Subcutaneous abdominal adipose tissue (tissue), 5 donors: ENCODE measurements at regions not wholly inside any gene's neighbourhood (a gene's known extent, or its start where the extent isn't known, plus 50 kb on each side); places are given as distances from the start of the nearest gene placed in this dataset.

Source experiments
- H3K27ac ChIP-seq: one replicate; pipeline ENCODE4 v1.7.0; 2013; ENCODE audit warnings: low read depth, mild to moderate bottlenecking, inconsistent platforms, low read length, moderate library complexity
- H3K27me3 ChIP-seq, 5 donors: one replicate each; pipeline ENCODE4 v1.7.0; 2013; ENCODE audit warnings: low read length in 5 of 5, inconsistent platforms in 1 of 5; ENCODE audit not compliant: control insufficient read depth in 5 of 5, insufficient read depth in 4 of 5
- H3K36me3 ChIP-seq, 5 donors: one replicate each; pipeline ENCODE4 v1.7.0; 2013; ENCODE audit warnings: low read length in 5 of 5; ENCODE audit not compliant: control insufficient read depth in 5 of 5, insufficient read depth in 5 of 5
- H3K4me1 ChIP-seq, 5 donors: one replicate each; pipeline ENCODE4 v1.7.0; 2013; ENCODE audit warnings: low read length in 5 of 5, mild to moderate bottlenecking in 3 of 5, moderate library complexity in 1 of 5; ENCODE audit not compliant: control insufficient read depth in 5 of 5, insufficient read depth in 5 of 5
- H3K4me3 ChIP-seq, 5 donors: one replicate each; pipeline ENCODE4 v1.7.0; 2013; ENCODE audit warnings: low read length in 5 of 5, low read depth in 1 of 5
- H3K9ac ChIP-seq, 5 donors: one replicate each; pipeline ENCODE4 v1.7.0; 2013; ENCODE audit warnings: low read length in 5 of 5, mild to moderate bottlenecking in 4 of 5, moderate library complexity in 3 of 5
- H3K9me3 ChIP-seq, 5 donors: one replicate each; pipeline ENCODE4 v1.7.0; 2013; ENCODE audit warnings: low read length in 5 of 5; ENCODE audit not compliant: control insufficient read depth in 5 of 5
- donor health status: healthy.
- donor health status: healthy.
- donor health status: healthy.
- donor health status: healthy.
- donor health status: healthy.

DNA sequence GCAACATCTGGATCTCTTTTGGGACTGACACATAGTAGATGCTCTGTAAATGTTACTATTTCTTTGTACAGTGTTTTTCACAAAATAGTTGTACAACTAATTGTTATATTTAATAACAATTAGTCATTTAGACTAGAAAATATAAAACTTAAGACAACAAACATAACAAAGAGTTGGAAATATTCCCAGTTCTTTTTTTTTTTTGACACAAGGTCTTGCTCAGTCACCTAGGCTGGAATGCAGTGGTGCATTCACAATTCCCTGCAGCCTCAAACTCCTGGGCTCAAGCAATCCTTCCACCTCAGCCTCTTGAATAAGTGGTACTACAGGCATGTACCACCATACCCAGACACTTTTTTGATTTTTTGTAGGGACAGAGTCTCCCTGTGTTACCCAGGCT lies 105.8 kb downstream of the UTRN start:
- no peaks in the 10 kb centered on the region for H3K9me3 ChIP-seq
- peaks cover 0 to 13% (median 3%) of the 10 kb centered on the region in 5 donors for H3K4me1 ChIP-seq

DNA sequence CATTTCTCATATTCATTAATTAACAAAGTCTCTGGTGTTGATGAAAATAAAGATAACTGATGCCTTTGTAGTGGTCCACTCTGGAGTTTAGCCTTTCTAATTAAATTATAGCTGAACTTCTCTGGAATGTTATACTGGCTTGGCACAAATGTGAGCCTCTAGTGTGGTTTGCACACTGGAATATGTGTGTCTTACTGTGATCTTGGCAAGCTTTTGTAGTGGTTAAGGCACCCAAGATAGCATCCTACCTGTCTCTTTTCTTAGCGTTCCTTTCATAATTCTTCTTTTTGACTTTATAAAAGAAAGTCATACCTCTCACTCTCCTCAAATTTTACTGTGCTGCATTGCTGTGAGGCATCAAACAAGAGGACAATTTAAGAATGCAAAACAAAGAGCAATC lies 107.4 kb downstream of the UTRN start:
- Histone ChIP-seq H3K9me3 (peaks cover 0 to 2% (median 0%) of the 10 kb centered on the region in 5 donors), H3K27ac (no peak overlapping the region), H3K9ac (no peak overlapping the region), H3K4me1 (peaks cover 0 to 7% (median 3%) of the 10 kb centered on the region in 5 donors), H3K27me3 (no peaks in the 10 kb centered on the region), H3K4me3 (no peak overlapping the region), H3K36me3 (peaks cover 0 to 3% (median 0%) of the 10 kb centered on the region in 5 donors)

More for the DNA sequence above, 105.8 kb downstream of the UTRN start:
- Histone ChIP-seq H3K4me3 (no peak overlapping the region), H3K27me3 (no peaks in the 10 kb centered on the region), H3K9ac (no peak overlapping the region), H3K36me3 (peaks cover 0 to 3% (median 0%) of the 10 kb centered on the region in 5 donors), H3K27ac (no peak overlapping the region)

DNA sequence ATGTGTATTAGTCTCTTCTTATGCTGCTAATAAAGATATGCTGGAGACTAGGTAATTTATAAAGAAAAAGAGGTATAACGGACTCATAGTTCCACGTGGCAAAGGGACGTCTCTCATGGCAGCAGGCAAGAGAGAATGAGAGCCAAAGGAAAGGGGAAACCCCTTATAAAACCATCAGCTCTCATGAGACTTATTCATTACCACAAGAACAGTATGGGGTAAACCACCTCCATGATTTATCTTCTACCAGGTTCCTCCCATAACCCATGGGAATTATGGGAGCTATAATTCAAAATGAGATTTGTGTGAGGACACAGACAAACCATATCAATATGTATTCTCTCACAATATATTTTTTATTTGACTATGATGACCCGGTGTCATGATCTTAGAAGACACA lies 109.1 kb downstream of the UTRN start:
- Histone ChIP-seq H3K27ac (no peak overlapping the region), H3K9ac (no peak overlapping the region), H3K4me1 (peaks cover 0 to 5% (median 4%) of the 10 kb centered on the region in 5 donors), H3K4me3 (no peak overlapping the region), H3K36me3 (peaks cover 0 to 2% (median 0%) of the 10 kb centered on the region in 5 donors), H3K27me3 (no peaks in the 10 kb centered on the region), H3K9me3 (peaks cover 3 to 10% (median 8%) of the 10 kb centered on the region in 5 donors)

DNA sequence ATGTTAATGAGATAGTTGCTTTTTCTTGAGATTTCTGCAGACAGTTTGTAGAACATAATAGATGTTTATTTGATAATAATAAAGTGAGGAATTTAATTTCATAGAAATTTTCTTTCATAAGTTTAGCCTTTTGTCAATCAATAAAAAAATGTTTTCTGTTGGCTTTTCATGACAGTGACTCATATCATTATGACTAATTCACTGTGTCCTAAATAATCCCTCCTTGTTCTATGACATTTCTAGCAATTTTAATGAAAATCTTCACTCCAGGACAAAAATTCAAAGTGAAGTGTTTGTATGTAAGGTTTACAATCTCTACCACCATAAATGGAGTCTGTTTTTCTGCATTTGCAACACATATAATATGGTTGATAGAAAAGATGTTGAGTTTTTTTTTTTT lies 109.9 kb downstream of the UTRN start:
- H3K9me3 ChIP-seq = peaks cover 3 to 10% (median 8%) of the 10 kb centered on the region in 5 donors
- H3K36me3 ChIP-seq = peaks cover 0 to 2% (median 0%) of the 10 kb centered on the region in 5 donors
- H3K4me3 ChIP-seq = no peak overlapping the region
- H3K9ac ChIP-seq = no peak overlapping the region
- H3K27me3 ChIP-seq = no peaks in the 10 kb centered on the region
- H3K4me1 ChIP-seq = peaks cover 0 to 13% (median 9%) of the 10 kb centered on the region in 5 donors
- H3K27ac ChIP-seq = no peak overlapping the region

DNA sequence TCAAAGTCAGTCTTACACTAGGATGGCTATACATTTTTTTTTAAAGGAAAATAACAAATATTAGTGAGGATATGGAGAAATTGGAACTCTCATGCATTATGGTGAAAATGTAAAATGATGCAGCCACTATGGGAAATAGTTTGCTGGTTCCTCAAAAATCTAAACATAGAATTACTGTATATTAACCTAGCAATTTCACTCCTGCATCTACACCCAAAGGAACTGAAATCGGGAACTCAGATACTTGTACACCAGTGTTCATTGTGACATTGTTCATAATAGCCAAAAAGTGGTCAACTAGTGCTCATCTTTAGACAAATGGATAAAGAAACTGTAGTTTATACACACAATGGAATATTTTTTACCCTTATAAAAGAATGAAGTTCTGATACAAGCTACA lies 110.7 kb downstream of the UTRN start:
- Histone ChIP-seq H3K27me3 (no peaks in the 10 kb centered on the region), H3K36me3 (peaks cover 0 to 2% (median 0%) of the 10 kb centered on the region in 5 donors), H3K27ac (no peak overlapping the region), H3K9ac (no peak overlapping the region), H3K9me3 (peaks cover 3 to 10% (median 8%) of the 10 kb centered on the region in 5 donors), H3K4me1 (peaks cover 0 to 17% (median 9%) of the 10 kb centered on the region in 5 donors), H3K4me3 (no peak overlapping the region)

DNA sequence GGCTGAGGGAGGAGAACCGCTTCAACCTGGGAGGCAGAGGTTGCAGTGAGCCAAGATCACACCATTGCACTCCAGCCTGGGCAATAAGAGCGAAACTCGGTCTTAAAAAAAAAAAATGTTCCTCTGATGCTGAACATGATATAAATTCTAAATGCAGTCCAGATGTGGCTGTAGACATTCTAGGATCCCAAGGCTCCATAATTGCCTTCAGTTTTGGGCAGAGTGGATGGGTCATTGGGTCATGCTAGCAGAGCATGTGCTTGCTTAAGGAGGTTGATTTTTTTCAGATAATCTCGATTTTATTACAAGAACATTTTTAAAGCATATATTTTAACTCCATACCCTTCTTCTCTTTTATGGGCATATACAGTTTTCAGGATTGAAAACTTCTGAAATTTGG lies 112.0 kb downstream of the UTRN start:
- peaks cover 0 to 17% (median 9%) of the 10 kb centered on the region in 5 donors for H3K4me1 ChIP-seq
- no peaks in the 10 kb centered on the region for H3K27me3 ChIP-seq
- no peak overlapping the region for H3K27ac ChIP-seq
- no peak overlapping the region for H3K9ac ChIP-seq
- peaks cover 0 to 2% (median 0%) of the 10 kb centered on the region in 5 donors for H3K36me3 ChIP-seq
- H3K4me3 ChIP-seq = no peak overlapping the region
- H3K9me3 ChIP-seq = peaks cover 3 to 10% (median 8%) of the 10 kb centered on the region in 5 donors

DNA sequence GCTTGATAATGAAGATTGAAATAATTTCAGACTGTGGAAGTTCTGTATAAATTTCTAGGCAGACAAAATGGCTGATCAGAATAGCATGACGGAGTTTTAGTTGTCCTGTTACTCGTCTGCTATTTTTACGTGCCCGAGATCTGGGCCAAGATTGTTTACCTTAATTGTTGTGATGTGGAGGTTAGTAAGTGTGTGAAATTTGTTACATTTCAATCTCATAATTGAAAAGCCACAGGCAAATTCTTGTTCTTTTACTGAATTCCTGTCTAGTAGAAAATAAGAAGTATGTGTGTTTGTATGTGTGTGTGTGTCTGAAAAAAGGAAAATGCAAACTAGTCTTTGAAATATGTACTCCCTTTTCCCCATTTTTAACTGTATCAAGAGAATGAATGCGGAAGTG lies 115.2 kb downstream of the UTRN start:
- H3K4me3 ChIP-seq = no peak overlapping the region
- peaks cover 0 to 33% (median 20%) of the 10 kb centered on the region in 5 donors for H3K4me1 ChIP-seq
- no peak overlapping the region for H3K9ac ChIP-seq
- no peaks in the 10 kb centered on the region for H3K27me3 ChIP-seq
- H3K27ac ChIP-seq = no peak overlapping the region
- H3K9me3 ChIP-seq = peaks cover 3 to 10% (median 8%) of the 10 kb centered on the region in 5 donors
- H3K36me3 ChIP-seq = peaks cover 0 to 4% (median 0%) of the 10 kb centered on the region in 5 donors

DNA sequence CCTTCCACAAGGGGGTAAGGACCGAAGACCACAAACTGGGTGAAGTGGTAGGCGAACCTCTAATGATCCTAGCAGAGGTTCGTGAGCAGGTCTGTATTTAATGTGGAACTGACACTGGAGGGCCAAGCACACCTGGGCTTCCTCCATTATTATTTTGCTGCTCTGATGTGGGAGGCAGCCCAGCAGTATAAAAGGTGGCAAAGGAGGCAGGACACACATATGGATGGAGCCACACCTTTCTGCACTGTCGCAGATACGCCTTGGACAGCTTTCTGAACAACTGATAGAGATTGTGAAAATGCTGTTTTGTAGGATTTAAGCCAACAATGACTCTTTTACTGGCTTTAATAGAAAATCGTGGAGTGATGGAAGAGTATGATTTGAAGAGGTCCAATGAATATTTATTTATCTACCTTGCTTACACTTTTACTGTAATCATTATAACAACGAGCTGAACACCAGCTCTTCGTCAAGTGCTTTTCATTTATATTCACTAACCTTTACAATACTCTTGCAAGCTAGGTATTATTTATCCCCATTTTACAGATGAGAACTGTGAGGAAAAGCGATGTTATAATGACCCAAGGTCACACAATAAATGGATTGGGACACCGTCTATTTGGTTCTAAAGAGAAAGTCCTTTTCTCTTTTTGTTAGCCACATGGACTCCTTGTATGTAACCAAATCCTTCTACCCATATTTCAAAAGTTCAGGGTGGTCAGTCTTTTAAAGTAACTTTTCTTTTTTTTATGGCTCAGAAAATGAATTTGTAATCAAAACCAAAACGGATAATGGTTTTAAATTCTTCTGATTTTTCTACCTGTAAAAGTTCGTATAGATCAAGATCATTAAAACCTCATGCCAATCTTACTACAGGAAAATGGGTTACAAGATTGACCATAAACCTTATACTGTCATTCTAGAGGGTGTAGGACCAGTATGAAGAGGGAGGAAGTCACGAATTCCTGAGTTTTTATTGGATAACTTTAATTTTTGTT lies 116.9 kb downstream of the UTRN start:
- H3K36me3 ChIP-seq = peaks cover 0 to 4% (median 0%) of the 10 kb centered on the region in 5 donors
- peak overlapping the region; percentile 9 for H3K27ac ChIP-seq
- H3K9me3 ChIP-seq = peaks cover 3 to 10% (median 8%) of the 10 kb centered on the region in 5 donors
- H3K4me1 ChIP-seq = peaks cover 0 to 45% (median 35%) of the 10 kb centered on the region in 5 donors
- H3K9ac ChIP-seq = no peak overlapping the region
- H3K4me3 ChIP-seq = no peak overlapping the region
- no peaks in the 10 kb centered on the region for H3K27me3 ChIP-seq

DNA sequence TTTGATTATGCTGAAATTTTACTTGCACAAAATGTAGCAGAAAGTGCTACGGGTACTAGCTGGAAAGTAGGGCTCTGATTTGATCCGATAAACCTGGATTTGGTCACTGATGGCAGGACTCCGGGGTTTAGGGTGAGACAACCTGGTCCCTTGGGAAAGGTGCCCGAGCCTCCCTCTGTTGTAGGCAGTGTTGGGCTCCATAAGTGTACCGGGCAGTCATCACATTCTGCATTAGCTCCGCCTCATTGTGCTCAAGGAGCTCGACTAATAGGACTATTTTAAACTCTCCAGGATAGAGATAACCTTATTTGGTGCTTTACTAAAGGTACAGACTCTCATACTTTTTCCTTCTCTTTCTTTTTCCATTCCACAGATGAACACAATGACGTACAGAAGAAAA lies 117.6 kb downstream of the UTRN start:
- H3K4me1 ChIP-seq = peaks cover 4 to 52% (median 43%) of the 10 kb centered on the region in 5 donors
- H3K9me3 ChIP-seq = peaks cover 3 to 7% (median 6%) of the 10 kb centered on the region in 5 donors
- H3K9ac ChIP-seq = no peak overlapping the region
- H3K27ac ChIP-seq = no peak overlapping the region
- no peak overlapping the region for H3K4me3 ChIP-seq
- no peaks in the 10 kb centered on the region for H3K27me3 ChIP-seq
- peaks cover 0 to 4% (median 0%) of the 10 kb centered on the region in 5 donors for H3K36me3 ChIP-seq

DNA sequence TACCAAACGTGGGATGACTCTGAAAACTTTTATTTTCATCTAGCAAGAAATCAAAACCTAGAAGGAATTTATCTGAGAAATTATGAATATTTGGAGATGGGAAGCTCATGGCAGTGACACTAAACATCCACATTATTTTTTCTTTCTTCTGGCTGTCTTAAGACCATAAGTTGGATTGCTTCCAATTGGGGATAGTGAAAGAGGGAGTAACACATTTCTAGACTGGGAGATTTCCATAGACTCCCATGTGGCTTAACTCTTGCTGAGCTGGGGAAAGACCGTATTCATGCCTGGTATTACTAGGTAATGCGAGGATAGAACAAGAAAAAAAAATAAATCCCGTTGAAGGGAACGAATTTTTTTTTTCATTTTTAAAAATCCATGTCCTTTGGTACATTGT lies 120.0 kb downstream of the UTRN start:
- Histone ChIP-seq H3K27ac (peak overlapping the region; percentile 71), H3K9ac (peak overlapping the region in 3 of 5 donors; percentile 11 to 21 (median 21)), H3K4me1 (peaks cover 6 to 61% (median 55%) of the 10 kb centered on the region in 5 donors), H3K27me3 (no peaks in the 10 kb centered on the region), H3K9me3 (no peaks in the 10 kb centered on the region), H3K36me3 (peaks cover 0 to 4% (median 0%) of the 10 kb centered on the region in 5 donors), H3K4me3 (no peak overlapping the region)
